ENCODE measurements at regions not wholly inside any gene's neighbourhood (a gene's known extent, or its start where the extent isn't known, plus 50 kb on each side); places are given as distances from the start of the nearest gene placed in this dataset.

GRCh38 chr10:131776496-131776895, 124.3 kb upstream of the PPP2R2D start:
- Histone ChIP-seq H2AK5ac (ENCODE audit: insufficient read length, low read length) (no peak overlapping the region), H4K91ac (ENCODE audit: insufficient read length, low read depth, low read length) (no peak overlapping the region), H3K27me3 (ENCODE audit: insufficient read depth, low read length) (no peaks in the 10 kb centered on the region), H2BK120ac (ENCODE audit: low read depth, low read length, poor library complexity, severe bottlenecking) (no peak overlapping the region), H2BK12ac (ENCODE audit: insufficient read length, low read depth, low read length) (no peak overlapping the region), H4K8ac (replicated peaks; ENCODE audit: insufficient read length, low read depth, low read length) (no peak overlapping the region), H3K23me2 (ENCODE audit: insufficient read length, low read depth, low read length, poor library complexity, severe bottlenecking) (no peaks in the 10 kb centered on the region), H3K9me3 (ENCODE audit: control insufficient read depth, low read depth, low read length) (peaks cover 24% of the 10 kb centered on the region), H3K79me2 (ENCODE audit: insufficient read depth, low read length) (no peaks in the 10 kb centered on the region), H2BK5ac (ENCODE audit: insufficient read length, low read length) (no peak overlapping the region), H2AFZ (ENCODE audit: low read length) (no peak overlapping the region), H3K56ac (ENCODE audit: insufficient read length, low read depth, low read length) (no peak overlapping the region), H3T11ph (ENCODE audit: low read length) (no peak overlapping the region), H3K9ac (ENCODE audit: extremely low read depth, insufficient read length, low read length) (no peak overlapping the region), H3K4ac (ENCODE audit: low read depth, low read length) (no peak overlapping the region), H3K18ac (ENCODE audit: insufficient read length, low read depth, low read length) (no peak overlapping the region), H3K4me1 (ENCODE audit: insufficient read depth, low read length) (no peaks in the 10 kb centered on the region), H2BK15ac (ENCODE audit: low read depth, low read length) (no peak overlapping the region), H3K23ac (ENCODE audit: insufficient read length, low read depth, low read length) (no peak overlapping the region), H3K14ac (ENCODE audit: insufficient read depth, low read length) (no peak overlapping the region), H3K4me2 (ENCODE audit: insufficient read depth, insufficient read length, low read length) (no peak overlapping the region), H3K79me1 (ENCODE audit: insufficient read depth, low read depth, low read length, poor library complexity, severe bottlenecking) (no peaks in the 10 kb centered on the region), H3K27ac (ENCODE audit: insufficient read length, low read depth, low read length) (no peak overlapping the region), H2BK20ac (ENCODE audit: low read depth, low read length, poor library complexity, severe bottlenecking) (no peak overlapping the region), H4K20me1 (ENCODE audit: control insufficient read depth, insufficient read depth, insufficient read length) (no peaks in the 10 kb centered on the region), H4K5ac (ENCODE audit: insufficient read length, low read depth, low read length) (no peak overlapping the region)
- no CpG with 5 or more reads among the region's 11 CpGs for WGBS (ENCODE audit: extremely low coverage, insufficient read length, low lambda C conversion rate)
- peaks cover 16% of the 10 kb centered on the region for H3K27me3 Mint-ChIP-seq (ENCODE audit: low read depth)
- H3K9me3 Mint-ChIP-seq, result peaks cover 48 to 49% of the 10 kb centered on the region in 2 experiments
- no peak for TF ChIP-seq CTCF (conservative IDR thresholded peaks at IDR 0.05)
- peaks cover 0 to 10% of the 10 kb centered on the region in 2 experiments; a peak in 2 of 4 replicates for H3K4me1 Mint-ChIP-seq
- H3K4me3 Mint-ChIP-seq, result no peak overlapping the region; a peak in 1 of 5 replicates
- peaks cover 19 to 20% (median 19%) of the 10 kb centered on the region in 3 experiments for H3K36me3 Mint-ChIP-seq (ENCODE audit: insufficient read depth in 1 of 3, low read depth in 3 of 3)
- peak; percentile 30 for DNase-seq
- H3K27ac Mint-ChIP-seq, result no peak overlapping the region
